ENCODE measurements at regions not wholly inside any gene's neighbourhood (a gene's known extent, or its start where the extent isn't known, plus 50 kb on each side); places are given as distances from the start of the nearest gene placed in this dataset.

GRCh38 chr16:6111390-6111789, 1013.8 kb upstream of the EEF2KMT start:
- no peak for TF ChIP-seq TOX (CRISPR knock-in tag; IDR thresholded peaks at IDR 0.05; ENCODE audit: borderline replicate concordance)
- TF ChIP-seq PATZ1 (CRISPR knock-in tag; IDR thresholded peaks at IDR 0.05; ENCODE audit: borderline replicate concordance), result no peak
- no peak for TF ChIP-seq RARB (CRISPR knock-in tag; IDR thresholded peaks at IDR 0.05)
- TF ChIP-seq ZNF8 (CRISPR knock-in tag; IDR thresholded peaks at IDR 0.05), result no peak
- no peak for TF ChIP-seq ARNTL (CRISPR knock-in tag; IDR thresholded peaks at IDR 0.05; ENCODE audit: borderline replicate concordance, low read depth)

Measured in SK-N-SH treated with all-trans-retinoic acid at 6 μM for 48 hours (cell line).